UCSD-AML1 (cell line): ENCODE measurements at regions not wholly inside any gene's neighbourhood (a gene's known extent, or its start where the extent isn't known, plus 50 kb on each side); places are given as distances from the start of the nearest gene placed in this dataset.

Source experiments
- DNase-seq: peaks from one replicate; lab custom pipeline; 2025; ENCODE audit not compliant: unreplicated experiment; lab: John Stamatoyannopoulos, UW

- DNase-seq, result no peak
Observed at GRCh38 chr14:81829447-81829846, 295.8 kb upstream of the SEL1L start.

GRCh38 chr14:81831128-81831820 is 297.6 kb upstream of the SEL1L start:
- DNase-seq, result no peak

DNA sequence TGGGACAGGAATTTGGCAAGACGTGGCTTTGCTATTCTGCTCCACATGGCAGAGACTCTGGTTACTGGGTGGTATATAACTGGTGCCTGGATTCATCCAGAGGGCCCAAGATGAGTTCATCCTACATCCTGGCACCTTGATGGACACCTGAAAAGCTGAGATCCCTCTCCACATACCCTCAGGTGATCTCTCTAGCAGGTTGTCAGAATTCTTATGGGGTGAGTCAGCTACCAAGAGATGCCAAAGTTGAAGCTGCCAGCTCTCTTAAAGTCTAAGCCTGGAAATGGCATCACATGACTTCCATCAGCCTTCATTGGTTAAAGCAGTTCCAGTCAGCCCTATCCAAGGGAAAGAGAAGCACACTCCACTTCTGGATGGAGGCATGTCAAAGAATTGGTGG is 300.7 kb upstream of the SEL1L start:
- no peak for DNase-seq

- DNase-seq, result no peak
Observed at GRCh38 chr14:81837304-81837703, 303.7 kb upstream of the SEL1L start.

- no peak for DNase-seq
Observed at GRCh38 chr14:81839056-81839455, 305.4 kb upstream of the SEL1L start.

- DNase-seq, result no peak
Observed at GRCh38 chr14:81841346-81841745, 307.7 kb upstream of the SEL1L start.

DNA sequence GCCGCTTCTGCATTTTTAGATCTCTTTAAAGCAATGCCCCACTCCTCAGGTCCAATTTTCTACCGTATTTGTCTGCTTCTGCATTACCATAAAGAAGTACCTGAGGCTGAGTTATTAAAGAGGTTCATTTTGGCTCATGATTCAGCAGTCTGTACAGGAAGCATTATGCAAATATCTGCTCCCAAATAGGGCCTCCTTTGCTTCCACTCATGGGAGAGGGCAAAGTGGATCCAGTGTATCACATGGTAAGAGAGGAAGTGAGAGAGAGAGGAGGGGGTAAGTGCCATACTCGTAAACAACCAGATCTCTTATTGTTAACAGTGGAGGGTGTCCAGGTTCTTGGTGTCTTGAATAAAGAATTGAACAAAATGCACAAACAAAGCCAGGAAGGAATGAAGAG is 316.1 kb upstream of the SEL1L start:
- no peak for DNase-seq

DNA sequence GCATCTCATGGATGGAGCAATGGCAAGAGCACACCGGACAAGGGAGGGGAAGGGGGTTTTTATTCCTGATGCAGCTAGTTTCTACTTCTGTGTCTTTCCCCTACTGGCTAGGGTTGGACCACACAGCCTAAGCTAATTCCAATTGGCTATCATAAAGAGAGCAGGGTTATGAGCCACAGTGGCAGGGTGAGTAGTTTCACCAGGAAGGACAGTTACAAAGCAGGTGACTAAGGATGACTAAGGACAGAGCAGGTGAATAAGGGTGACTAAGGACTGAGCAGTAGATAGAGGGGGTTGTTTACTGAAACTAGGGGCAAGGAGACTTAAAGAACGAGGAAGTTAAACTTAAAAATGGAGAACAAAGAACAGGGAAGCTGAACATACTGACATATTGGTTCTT is 321.4 kb upstream of the SEL1L start:
- DNase-seq, result no peak

- no peak for DNase-seq
Observed at GRCh38 chr14:81859046-81859445, 325.4 kb upstream of the SEL1L start.

GRCh38 chr14:81868172-81868571 is 334.5 kb upstream of the SEL1L start:
- no peak for DNase-seq

- DNase-seq, result no peak
Observed at GRCh38 chr14:81871706-81872105, 338.1 kb upstream of the SEL1L start.

DNA sequence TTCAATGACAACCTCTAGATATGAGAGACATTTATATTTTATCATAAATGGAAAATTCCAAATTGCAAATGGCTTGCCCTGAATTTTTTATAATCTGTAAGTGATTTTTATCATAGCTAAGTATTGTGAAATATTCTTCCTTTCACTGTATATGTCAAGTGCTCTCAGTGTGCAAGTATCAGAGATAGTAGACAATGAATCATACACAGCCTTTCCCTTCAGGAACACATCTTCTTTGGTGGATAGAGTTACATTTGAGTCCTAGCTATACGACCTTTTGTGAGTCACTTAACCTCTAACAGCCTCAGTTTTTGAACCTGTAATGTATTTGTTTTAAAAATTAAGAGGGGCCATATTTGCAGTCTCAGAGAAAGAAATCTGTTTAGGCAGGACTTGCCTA is 350.7 kb upstream of the SEL1L start:
- DNase-seq, result no peak

GRCh38 chr14:81886588-81886987 is 352.9 kb upstream of the SEL1L start:
- DNase-seq, result no peak

DNA sequence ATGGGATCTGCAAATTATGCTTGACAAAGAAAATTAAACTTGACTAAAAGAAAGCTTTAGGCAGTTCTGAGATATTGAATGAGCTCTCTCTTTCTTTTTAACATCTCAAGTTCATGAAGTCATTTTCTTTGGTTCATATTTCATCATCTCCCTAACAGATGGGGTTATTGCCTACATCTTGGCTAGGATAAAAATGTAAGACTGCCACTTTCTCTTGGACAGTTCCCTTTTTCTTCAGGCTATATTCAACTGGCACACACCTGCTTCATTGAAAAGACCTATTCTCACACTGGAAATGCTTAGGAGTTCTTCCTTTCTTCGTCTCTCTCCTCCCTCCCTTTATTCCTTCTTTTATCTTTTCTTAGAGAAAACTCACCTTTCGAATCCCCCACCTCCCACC is 355.9 kb upstream of the SEL1L start:
- DNase-seq, result no peak

DNA sequence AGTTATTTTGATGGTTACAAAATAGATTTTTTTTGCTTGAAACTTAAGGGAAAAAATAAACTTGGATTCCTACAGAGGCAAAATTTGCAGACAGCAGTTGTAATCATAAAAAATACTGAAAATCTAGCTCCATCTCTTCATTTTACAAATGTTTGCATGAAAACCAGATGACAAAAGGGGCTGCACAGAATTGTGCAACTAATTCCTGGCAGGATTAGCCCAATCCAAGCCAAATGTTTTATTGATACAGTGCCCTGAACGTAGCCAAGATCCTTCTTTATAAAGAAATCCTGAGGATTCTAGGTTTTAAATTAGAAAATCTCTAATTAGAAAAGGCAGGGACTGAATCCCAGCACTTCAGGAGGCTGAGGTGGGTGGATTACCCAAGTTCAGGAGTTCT is 356.4 kb upstream of the SEL1L start:
- DNase-seq, result no peak

GRCh38 chr14:81903477-81903876 is 369.8 kb upstream of the SEL1L start:
- no peak for DNase-seq

DNA sequence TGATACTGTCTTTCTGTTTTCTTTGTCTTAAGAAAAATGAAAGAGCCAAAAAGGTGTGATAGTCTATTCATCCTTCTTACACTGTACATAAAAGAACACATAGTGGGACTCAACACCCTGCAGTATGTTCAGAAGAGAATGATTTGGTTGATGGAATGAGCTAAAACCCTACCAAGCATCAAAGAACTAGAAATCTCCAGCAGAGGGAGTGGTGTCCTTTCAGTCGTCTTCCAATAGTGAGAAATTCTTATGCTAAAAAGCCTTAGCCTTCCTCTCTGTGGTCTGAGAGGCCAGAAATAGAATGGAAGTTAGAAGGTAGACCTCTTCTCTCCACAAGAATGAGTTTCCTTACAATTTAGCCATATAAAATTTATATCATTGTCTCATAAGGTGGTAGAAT is 393.4 kb upstream of the SEL1L start:
- no peak for DNase-seq

DNA sequence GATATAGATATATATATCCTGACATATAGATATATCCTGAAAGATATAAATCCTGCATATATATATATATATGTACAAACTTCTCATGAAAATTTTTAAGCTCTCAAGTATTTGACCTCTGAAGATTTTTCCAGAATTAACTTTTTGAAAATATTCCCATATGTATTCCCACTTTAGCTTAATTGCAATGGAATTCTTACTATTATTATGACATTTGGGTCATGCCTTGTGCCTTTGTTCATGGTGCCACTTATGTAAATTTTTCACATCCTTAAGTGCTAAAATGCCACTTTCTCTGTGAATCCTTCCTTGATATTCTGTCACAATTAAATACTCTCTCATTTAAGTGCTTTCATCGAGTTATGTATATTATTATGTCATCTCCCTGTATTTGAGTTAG is 398.2 kb upstream of the SEL1L start:
- DNase-seq, result no peak

DNA sequence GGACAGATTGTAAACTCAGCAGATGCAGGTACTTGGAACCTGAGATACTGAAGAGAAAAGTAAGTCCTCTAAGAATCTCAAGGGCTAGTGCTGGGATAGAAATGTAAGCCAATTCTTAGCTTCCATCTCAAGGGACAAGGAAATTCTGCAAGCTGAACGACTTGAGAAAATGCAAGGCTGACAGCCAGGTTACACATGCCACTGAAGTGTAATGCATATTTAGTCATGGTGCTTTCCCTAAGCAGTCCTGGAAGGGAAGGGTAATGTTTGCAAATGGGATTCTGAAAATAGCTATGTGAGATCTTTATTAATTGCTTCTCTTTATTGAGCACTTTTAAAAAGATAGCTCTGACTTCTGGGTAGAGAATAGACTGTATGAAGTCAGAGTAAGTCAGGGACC is 402.7 kb upstream of the SEL1L start:
- no peak for DNase-seq

DNA sequence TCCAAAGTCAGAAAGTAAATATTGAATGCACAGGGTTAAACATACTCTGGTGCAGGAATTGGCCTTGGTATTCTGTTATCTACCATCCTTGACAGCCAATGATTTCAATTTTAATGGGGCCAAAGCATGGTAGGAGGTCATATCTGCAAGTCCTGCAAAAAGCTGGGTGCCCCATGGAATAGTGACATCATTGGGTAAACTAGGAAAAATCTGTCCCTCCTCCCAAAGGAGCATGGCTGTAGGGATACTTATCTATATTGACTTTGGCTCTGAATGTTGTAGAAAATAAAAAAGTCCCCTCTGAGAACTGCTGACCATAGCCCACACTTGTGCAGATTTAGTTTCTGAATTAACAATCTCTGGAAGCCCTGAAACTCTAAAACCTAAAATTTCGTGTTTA is 403.2 kb upstream of the SEL1L start:
- DNase-seq, result no peak

GRCh38 chr14:81938341-81938740 is 404.7 kb upstream of the SEL1L start:
- DNase-seq, result no peak

GRCh38 chr14:81940651-81941050 is 407.0 kb upstream of the SEL1L start:
- no peak for DNase-seq

DNA sequence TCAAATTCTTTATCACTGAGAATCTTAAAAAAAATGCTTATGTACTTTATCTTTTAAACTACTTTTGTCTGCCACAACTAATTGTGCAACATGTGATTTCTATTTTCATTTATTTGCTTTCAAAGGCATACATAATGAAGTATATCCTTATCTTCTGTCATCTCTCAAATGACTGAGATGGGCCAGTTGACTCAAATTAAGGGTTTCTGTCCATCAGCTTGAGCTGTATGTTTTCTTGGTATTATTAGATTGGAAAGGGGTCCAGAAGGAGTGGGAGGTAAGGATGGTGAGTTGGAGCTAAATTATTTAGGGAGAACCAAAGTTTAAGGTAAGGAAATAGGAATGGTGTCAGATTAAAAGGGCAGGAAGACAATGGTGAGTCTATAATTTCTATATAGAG is 408.4 kb upstream of the SEL1L start:
- DNase-seq, result no peak

- DNase-seq, result no peak
Observed at GRCh38 chr14:81946375-81946774, 412.7 kb upstream of the SEL1L start.
